IPS-NIHi7 (cell line): ENCODE measurements at regions not wholly inside any gene's neighbourhood (a gene's known extent, or its start where the extent isn't known, plus 50 kb on each side); places are given as distances from the start of the nearest gene placed in this dataset.
"Not testable (repeated sequence)": the region's sequence is repeated elsewhere in the genome, so short reads cannot be mapped to it uniquely, and the experiment has no call there.

Experiments
- DNase-seq: peaks from one replicate; pipeline ENCODE4 v3.0.0; 2012; ENCODE audit warnings: mixed read lengths; ENCODE audit errors: extremely low spot score

GRCh38 chr6:145266432-145267075 is 468.8 kb downstream of the EPM2A start:
- DNase-seq, result no peak

- no peak for DNase-seq
These were observed 468.0 kb downstream of the EPM2A start for GRCh38 chr6:145267076-145267867.

GRCh38 chr6:145270464-145270863 is 464.9 kb downstream of the EPM2A start:
- no peak for DNase-seq

GRCh38 chr6:145271040-145271439 is 464.3 kb downstream of the EPM2A start:
- DNase-seq, result no peak

GRCh38 chr6:145271577-145271976 is 463.7 kb downstream of the EPM2A start:
- DNase-seq, result no peak

GRCh38 chr6:145272246-145272645 is 463.1 kb downstream of the EPM2A start:
- DNase-seq, result no peak

- no peak for DNase-seq
These were observed 462.2 kb downstream of the EPM2A start for GRCh38 chr6:145273136-145273535.

- DNase-seq, result no peak
These were observed 461.2 kb downstream of the EPM2A start for GRCh38 chr6:145274083-145274482.

GRCh38 chr6:145275019-145275418 is 460.3 kb downstream of the EPM2A start:
- DNase-seq, result no peak

GRCh38 chr6:145275787-145276186 is 459.5 kb downstream of the EPM2A start:
- DNase-seq, result no peak

GRCh38 chr6:145276756-145277155 is 458.6 kb downstream of the EPM2A start:
- no peak for DNase-seq

- no peak for DNase-seq
These were observed 457.8 kb downstream of the EPM2A start for GRCh38 chr6:145277358-145278086.

- no peak for DNase-seq
These were observed 457.0 kb downstream of the EPM2A start for GRCh38 chr6:145278163-145278807.

- no peak for DNase-seq
These were observed 455.8 kb downstream of the EPM2A start for GRCh38 chr6:145279551-145279950.

GRCh38 chr6:145279993-145280392 is 455.3 kb downstream of the EPM2A start:
- DNase-seq, result no peak

- DNase-seq, result not testable (repeated sequence)
These were observed 452.1 kb downstream of the EPM2A start for GRCh38 chr6:145283209-145283608.

- DNase-seq, result no peak
These were observed 451.5 kb downstream of the EPM2A start for GRCh38 chr6:145283856-145284255.

- DNase-seq, result no peak
These were observed 448.4 kb downstream of the EPM2A start for GRCh38 chr6:145286916-145287315.

GRCh38 chr6:145289573-145289972 is 445.7 kb downstream of the EPM2A start:
- DNase-seq, result no peak

- no peak for DNase-seq
These were observed 445.2 kb downstream of the EPM2A start for GRCh38 chr6:145290122-145290521.

- no peak for DNase-seq
These were observed 443.3 kb downstream of the EPM2A start for GRCh38 chr6:145292066-145292465.

- DNase-seq, result no peak
These were observed 440.4 kb downstream of the EPM2A start for GRCh38 chr6:145294942-145295341.
